GM12875 (cell line): ENCODE measurements at regions not wholly inside any gene's neighbourhood (a gene's known extent, or its start where the extent isn't known, plus 50 kb on each side); places are given as distances from the start of the nearest gene placed in this dataset.

Experiments
- H3K4me3 ChIP-seq: one replicate; pipeline ENCODE4 v1.5.1; 2011; ENCODE audit warnings: low read depth, low read length, control low read depth
- TF ChIP-seq, protein P1 (sequence below): IDR thresholded peaks from 2 replicates; pipeline ENCODE4 v1.5.1; 2011; ENCODE audit warnings: low read depth, mild to moderate bottlenecking, control low read depth, inconsistent platforms, low read length, moderate library complexity, borderline replicate concordance; ENCODE audit not compliant: insufficient read depth

DNA sequence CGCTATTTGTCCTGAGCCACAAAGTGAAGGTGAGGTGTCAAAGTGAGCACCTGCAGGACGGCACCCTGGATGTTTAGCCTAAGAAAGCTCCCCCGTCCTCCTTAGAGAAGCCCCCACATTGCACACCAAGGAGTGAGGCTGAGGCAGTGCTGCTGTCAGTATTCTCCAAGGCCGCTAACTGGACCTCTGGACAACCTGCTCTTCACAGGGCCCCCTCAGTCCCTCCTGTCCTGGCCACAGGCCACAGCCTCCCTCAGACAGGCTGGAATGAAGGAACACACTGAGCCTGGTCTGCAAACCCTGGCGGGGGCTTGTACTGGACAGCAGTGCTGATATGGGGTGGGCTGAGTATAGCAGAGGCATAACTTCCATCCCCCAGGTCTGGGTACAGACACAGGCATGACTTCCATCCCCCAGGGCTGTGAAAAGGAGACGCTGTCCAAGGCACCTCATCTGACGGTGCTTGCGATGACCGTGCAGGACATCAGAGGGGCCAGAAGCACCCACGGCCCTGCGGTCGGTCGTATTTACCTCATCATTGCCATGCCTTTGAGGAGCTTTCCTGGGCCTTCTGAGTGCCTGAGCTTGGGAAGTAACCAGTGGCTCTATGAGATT lies 82.4 kb upstream of the DIO3 start:
- TF ChIP-seq, protein P1, sequence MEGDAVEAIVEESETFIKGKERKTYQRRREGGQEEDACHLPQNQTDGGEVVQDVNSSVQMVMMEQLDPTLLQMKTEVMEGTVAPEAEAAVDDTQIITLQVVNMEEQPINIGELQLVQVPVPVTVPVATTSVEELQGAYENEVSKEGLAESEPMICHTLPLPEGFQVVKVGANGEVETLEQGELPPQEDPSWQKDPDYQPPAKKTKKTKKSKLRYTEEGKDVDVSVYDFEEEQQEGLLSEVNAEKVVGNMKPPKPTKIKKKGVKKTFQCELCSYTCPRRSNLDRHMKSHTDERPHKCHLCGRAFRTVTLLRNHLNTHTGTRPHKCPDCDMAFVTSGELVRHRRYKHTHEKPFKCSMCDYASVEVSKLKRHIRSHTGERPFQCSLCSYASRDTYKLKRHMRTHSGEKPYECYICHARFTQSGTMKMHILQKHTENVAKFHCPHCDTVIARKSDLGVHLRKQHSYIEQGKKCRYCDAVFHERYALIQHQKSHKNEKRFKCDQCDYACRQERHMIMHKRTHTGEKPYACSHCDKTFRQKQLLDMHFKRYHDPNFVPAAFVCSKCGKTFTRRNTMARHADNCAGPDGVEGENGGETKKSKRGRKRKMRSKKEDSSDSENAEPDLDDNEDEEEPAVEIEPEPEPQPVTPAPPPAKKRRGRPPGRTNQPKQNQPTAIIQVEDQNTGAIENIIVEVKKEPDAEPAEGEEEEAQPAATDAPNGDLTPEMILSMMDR, result no peak

GRCh38 chr14:101480022-101480746 lies 81.1 kb upstream of the DIO3 start:
- no peak overlapping the region for H3K4me3 ChIP-seq
- TF ChIP-seq, protein P1, result no peak

More for the DNA sequence above, 82.4 kb upstream of the DIO3 start:
- no peak overlapping the region for H3K4me3 ChIP-seq

DNA sequence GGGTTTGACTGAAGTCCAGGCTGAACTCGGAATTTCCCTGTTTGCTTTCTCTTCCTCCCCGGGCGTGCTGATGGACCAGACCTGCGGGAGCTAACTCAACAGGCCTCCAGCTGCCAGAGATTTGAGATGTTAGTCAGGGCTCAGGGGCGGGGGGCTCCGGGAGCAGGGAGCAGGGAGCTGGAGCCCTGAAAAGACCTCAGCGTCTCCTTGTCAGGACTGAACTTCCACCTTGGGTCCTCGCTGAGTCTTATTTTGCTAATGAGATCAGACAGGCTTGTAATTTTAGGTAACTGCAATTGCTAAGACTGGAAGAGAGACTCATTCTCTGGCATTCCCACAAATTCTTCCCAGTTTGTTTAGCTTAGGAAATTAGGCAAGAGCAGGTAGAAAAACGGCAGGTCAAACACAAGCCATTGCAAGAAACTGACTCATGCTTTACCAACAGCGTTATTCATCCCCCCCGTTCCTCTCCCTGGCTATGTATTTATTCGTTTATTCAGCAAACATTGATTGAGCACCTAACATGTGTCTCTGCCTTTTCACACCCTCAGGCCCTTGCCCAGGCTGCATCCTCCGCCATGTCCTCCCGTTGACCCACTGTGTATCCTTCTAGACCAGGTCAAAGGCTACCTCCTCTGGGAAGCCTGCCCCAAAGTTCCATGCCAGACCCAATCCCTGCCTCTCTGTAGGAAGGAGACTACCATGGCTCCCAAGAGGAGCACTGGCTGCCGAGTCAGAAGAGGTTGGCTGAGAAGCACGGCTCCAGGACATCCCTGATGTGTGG lies 80.4 kb upstream of the DIO3 start:
- H3K4me3 ChIP-seq, result no peak overlapping the region
- TF ChIP-seq, protein P1, result no peak

GRCh38 chr14:101481557-101481956 lies 79.7 kb upstream of the DIO3 start:
- H3K4me3 ChIP-seq, result no peak overlapping the region
- TF ChIP-seq, protein P1, result no peak

DNA sequence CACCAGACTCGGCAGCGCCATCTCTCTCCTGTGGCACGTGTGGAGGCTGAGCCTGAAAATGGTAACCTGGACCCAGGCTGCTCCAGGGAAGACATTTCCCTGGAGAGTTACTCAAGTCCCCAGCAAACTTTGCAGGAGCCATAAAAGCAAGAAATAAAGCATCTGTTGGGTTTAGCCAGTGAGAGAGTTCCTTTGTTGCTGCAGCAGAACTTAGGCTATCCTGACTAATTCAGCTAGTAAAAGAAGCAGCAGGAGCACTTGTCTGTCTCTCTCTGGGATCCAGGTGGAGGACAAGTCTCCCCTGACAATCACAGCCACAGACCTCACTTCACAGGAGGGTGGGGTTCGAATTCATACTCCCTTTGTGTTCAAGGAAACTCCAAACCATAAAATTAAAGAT lies 79.2 kb upstream of the DIO3 start:
- TF ChIP-seq, protein P1, result no peak
- H3K4me3 ChIP-seq, result no peak overlapping the region

GRCh38 chr14:101483829-101484228 lies 77.5 kb upstream of the DIO3 start:
- TF ChIP-seq, protein P1, result no peak
- H3K4me3 ChIP-seq, result no peak overlapping the region
